C4-2B (cell line): ENCODE measurements at regions not wholly inside any gene's neighbourhood (a gene's known extent, or its start where the extent isn't known, plus 50 kb on each side); places are given as distances from the start of the nearest gene placed in this dataset.

Experiments used
- ZFX ChIP-seq: fragments of 450-650 bp; IDR thresholded peaks from 2 replicates; pipeline ENCODE4 v1.6.1; 2017
- TF ChIP-seq, protein P1 (sequence below): fragments of 450-650 bp; conservative IDR thresholded peaks from 2 replicates; pipeline ENCODE4 v1.5.1; 2017; ENCODE audit warnings: mild to moderate bottlenecking

DNA sequence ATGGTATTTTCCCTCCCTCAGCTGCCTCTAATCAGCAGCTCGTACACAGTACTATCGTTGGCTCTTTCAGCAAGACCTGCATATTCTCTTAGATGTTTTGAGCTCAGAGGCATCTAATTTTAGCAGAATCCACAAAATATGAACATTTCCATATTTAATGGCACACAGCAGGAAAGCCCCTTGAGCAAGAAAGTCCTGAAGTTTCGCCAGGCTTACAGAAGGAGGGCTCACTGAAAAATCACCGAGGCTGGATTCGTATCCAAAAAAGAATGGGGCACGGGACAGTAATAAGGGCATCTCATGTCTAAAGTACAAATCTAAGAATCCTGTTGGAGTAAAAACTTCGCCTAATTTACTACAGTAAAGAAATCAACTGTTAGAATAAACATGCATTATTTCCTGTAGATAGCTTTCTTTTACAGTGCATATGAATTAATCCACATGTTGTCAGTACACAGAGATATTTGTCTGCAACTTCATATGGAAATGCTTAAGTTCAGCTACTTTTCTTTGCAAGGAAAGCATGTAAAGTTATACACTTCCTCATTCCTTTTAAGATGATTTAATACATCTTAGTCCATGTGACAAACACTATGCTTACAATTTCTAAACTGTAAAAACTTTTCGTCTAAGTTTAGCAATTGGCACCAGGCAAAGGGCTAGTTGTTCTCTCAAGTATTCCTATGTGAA lies 1205.3 kb upstream of the ADGRL4 start:
- TF ChIP-seq, protein P1, sequence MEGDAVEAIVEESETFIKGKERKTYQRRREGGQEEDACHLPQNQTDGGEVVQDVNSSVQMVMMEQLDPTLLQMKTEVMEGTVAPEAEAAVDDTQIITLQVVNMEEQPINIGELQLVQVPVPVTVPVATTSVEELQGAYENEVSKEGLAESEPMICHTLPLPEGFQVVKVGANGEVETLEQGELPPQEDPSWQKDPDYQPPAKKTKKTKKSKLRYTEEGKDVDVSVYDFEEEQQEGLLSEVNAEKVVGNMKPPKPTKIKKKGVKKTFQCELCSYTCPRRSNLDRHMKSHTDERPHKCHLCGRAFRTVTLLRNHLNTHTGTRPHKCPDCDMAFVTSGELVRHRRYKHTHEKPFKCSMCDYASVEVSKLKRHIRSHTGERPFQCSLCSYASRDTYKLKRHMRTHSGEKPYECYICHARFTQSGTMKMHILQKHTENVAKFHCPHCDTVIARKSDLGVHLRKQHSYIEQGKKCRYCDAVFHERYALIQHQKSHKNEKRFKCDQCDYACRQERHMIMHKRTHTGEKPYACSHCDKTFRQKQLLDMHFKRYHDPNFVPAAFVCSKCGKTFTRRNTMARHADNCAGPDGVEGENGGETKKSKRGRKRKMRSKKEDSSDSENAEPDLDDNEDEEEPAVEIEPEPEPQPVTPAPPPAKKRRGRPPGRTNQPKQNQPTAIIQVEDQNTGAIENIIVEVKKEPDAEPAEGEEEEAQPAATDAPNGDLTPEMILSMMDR: no peak
- TF ChIP-seq ZFX: no peak
